GM13977 (cell line): ENCODE measurements at regions not wholly inside any gene's neighbourhood (a gene's known extent, or its start where the extent isn't known, plus 50 kb on each side); places are given as distances from the start of the nearest gene placed in this dataset.

Experiments
- DNase-seq: peaks from one replicate; pipeline ENCODE4 v3.0.0; 2012; ENCODE audit warnings: low spot score
- in situ Hi-C: fragments of 300-500 bp; cut with MboI; formaldehyde crosslinking; loops from one replicate; pipeline ENCODE4 v1.12.0; 2022; ENCODE audit warnings: low sequenced_read_pairs, low pct_unique_long_range_greater_than_20kb, mixed read lengths, inconsistent platforms; ENCODE audit not compliant: unreplicated experiment
- TF ChIP-seq, protein P1 (sequence below): IDR thresholded peaks from 2 replicates; pipeline ENCODE4 v1.5.1; 2012; ENCODE audit warnings: mild to moderate bottlenecking, control low read depth; ENCODE audit not compliant: insufficient read depth; ENCODE audit errors: extremely low read depth, missing control alignments

DNA sequence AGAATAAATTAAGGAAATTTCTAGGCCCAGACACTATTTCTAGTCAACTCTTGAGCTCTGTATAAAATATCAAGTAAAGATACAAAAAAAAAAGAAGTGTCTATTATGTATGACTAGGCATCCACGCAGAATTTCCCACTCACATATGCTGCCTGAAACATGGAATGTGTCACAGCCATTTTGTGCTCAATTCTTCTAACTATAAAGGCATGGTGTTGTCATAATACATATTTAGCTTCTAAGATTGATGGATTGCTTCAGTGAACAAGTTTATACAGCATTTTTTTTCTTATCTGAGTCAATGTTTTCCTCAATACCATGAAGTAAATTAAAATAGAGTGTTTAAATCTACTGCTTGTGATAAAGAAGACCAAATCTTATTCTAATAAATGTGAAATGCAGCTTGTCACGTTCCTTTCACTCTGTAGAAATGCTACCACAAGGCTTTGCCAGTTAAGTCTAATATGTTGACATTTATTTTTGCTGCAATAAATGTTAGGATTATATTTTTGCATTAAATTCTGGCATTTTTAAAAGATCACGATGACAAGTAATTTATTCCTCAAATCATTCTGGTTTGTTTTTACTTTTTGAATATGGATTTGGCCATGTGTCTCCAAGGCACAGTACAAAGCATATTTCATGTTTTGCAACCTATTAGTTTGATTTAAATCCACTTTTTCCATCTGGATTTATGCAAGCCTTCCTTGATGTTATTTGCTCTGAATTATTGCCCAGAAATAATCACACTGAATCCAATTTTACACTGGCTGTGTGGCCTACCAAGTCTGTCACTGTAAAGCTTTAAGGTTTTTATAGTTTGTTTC lies 1829.0 kb upstream of the PCDH7 start:
- TF ChIP-seq, protein P1, sequence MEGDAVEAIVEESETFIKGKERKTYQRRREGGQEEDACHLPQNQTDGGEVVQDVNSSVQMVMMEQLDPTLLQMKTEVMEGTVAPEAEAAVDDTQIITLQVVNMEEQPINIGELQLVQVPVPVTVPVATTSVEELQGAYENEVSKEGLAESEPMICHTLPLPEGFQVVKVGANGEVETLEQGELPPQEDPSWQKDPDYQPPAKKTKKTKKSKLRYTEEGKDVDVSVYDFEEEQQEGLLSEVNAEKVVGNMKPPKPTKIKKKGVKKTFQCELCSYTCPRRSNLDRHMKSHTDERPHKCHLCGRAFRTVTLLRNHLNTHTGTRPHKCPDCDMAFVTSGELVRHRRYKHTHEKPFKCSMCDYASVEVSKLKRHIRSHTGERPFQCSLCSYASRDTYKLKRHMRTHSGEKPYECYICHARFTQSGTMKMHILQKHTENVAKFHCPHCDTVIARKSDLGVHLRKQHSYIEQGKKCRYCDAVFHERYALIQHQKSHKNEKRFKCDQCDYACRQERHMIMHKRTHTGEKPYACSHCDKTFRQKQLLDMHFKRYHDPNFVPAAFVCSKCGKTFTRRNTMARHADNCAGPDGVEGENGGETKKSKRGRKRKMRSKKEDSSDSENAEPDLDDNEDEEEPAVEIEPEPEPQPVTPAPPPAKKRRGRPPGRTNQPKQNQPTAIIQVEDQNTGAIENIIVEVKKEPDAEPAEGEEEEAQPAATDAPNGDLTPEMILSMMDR, result no peak
- in situ Hi-C loops, result no loop called here
- no peak for DNase-seq

- TF ChIP-seq, protein P1, result no peak
- DNase-seq, result no peak
- in situ Hi-C loops, result no loop called here
Measured at GRCh38 chr4:28913466-28913865, 1806.7 kb upstream of the PCDH7 start.

GRCh38 chr4:28916585-28916984 lies 1803.6 kb upstream of the PCDH7 start:
- in situ Hi-C loops, result no loop called here
- DNase-seq, result no peak
- TF ChIP-seq, protein P1, result no peak

GRCh38 chr4:28918871-28919270 lies 1801.3 kb upstream of the PCDH7 start:
- TF ChIP-seq, protein P1, result no peak
- DNase-seq, result no peak
- in situ Hi-C loops, result no loop called here

DNA sequence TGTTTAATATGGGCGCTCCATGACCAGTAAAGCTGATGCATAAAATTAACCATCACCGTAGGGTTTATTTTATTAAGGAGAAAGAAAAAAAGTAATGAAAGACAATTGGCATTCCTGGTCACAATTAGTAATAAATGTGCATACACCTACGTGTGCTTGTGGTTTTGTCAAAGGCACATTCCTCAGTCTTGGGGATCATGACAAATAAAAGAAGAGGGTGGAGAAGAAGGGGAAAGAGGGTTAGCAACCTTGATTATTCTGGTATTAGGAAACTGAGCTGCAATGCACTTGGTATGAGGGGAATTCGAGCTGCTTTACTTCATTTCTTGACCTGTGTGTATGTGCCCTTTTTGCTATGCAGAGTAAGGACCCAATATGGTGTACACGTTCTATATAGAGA lies 1798.3 kb upstream of the PCDH7 start:
- DNase-seq, result no peak
- TF ChIP-seq, protein P1, result no peak
- in situ Hi-C loops, result no loop called here

DNA sequence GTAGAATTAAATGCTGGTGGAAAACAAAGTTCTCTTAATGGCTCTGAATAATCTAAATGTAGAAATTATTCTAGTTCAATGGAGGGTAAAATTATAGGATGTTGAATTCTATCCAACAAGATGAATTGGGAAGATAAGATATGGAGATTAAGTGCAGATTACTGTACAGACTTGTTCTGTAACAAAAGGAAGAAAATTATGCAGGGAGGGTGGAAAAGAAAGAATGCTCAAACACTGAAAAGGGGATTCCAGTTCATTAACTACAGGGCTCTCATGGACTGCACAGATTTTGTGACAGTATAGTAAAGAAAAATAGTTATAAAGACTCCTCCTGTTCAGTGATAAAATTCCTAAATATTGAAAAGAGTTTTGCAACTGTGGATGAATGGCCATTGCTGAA lies 1794.0 kb upstream of the PCDH7 start:
- no peak for DNase-seq
- TF ChIP-seq, protein P1, result no peak
- in situ Hi-C loops, result no loop called here

- DNase-seq, result no peak
- TF ChIP-seq, protein P1, result no peak
- in situ Hi-C loops, result no loop called here
Measured at GRCh38 chr4:28942631-28943030, 1777.5 kb upstream of the PCDH7 start.
